ENCODE measurements at regions not wholly inside any gene's neighbourhood (a gene's known extent, or its start where the extent isn't known, plus 50 kb on each side); places are given as distances from the start of the nearest gene placed in this dataset.

DNA sequence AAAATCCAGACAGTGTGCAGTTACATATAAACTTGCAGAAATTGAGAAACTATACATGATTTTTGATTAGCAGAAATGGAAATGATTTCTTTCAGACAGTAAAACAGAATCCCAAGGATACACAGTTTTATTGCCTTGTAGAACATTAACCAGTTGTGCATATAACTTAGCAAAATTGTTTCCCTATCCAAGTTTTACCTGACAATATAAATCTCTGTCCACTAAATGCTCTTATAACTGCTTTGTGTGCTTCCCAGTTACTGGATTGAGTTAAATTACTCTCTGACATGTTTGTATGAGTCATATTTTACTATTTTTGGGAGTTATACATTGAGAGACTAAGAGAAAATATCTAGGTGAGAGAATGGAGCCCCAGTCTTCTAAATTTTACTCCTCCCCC is 563.4 kb downstream of the SH2D4B start:
- TF ChIP-seq POLR2A (IDR thresholded peaks at IDR 0.05; ENCODE audit: low read depth, low read length) (no peak), POLR2AphosphoS5 (IDR thresholded peaks at IDR 0.05; ENCODE audit: low read depth, low read length) (no peak), SPI1 (IDR thresholded peaks at IDR 0.05; ENCODE audit: low read depth, low read length) (no peak), PAX5 (IDR thresholded peaks at IDR 0.05; ENCODE audit: insufficient read depth, low read length, severe bottlenecking) (no peak), TAF1 (IDR thresholded peaks at IDR 0.05; ENCODE audit: low read depth, low read length) (no peak)

Data from GM12891 (cell line).